ENCODE measurements at regions not wholly inside any gene's neighbourhood (a gene's known extent, or its start where the extent isn't known, plus 50 kb on each side); places are given as distances from the start of the nearest gene placed in this dataset.

- Histone ChIP-seq H3K36me3 (ENCODE audit: insufficient read depth) (no peaks in the 10 kb centered on the region), H3K4me1 (ENCODE audit: insufficient read depth) (no peaks in the 10 kb centered on the region), H3K27me3 (ENCODE audit: insufficient read depth) (no peaks in the 10 kb centered on the region), H2AFZ (no peak overlapping the region), H3K27ac (ENCODE audit: low read depth) (no peak overlapping the region), H3K4me2 (no peak overlapping the region), H3K79me2 (replicated peaks; ENCODE audit: insufficient read depth) (no peaks in the 10 kb centered on the region), H4K20me1 (replicated peaks; ENCODE audit: insufficient read depth) (no peaks in the 10 kb centered on the region), H3F3A (replicated peaks; ENCODE audit: low read depth) (no peaks in the 10 kb centered on the region), H3K9me2 (ENCODE audit: insufficient read depth) (0 out of 2 replicates have a peak, but pooled peaks cover 12% of the 10 kb centered on the region), H3K4me3 (no peak overlapping the region)
- Mint-ChIP-seq H3K9me3 (no peaks in the 10 kb centered on the region), H3K4me3 (no peak overlapping the region), H3K36me3 (ENCODE audit: low read depth) (no peaks in the 10 kb centered on the region), H3K27me3 (ENCODE audit: insufficient read depth, low read depth, poor library complexity) (no peaks in the 10 kb centered on the region), H3K27ac (no peak overlapping the region), H3K4me1 (no peaks in the 10 kb centered on the region)
- ATAC-seq (no peak), DNase-seq (ENCODE audit: low spot score) (no peak)
- TF ChIP-seq CREB1 (CRISPR knock-in tag; IDR thresholded peaks at IDR 0.05; ENCODE audit: low read depth) (no peak), ZNF331 (CRISPR knock-in tag; IDR thresholded peaks at IDR 0.05; ENCODE audit: low read depth) (no peak), EZH2 (IDR thresholded peaks at IDR 0.05; ENCODE audit: low read depth, unreplicated experiment) (no peak), ZNF114 (CRISPR knock-in tag; IDR thresholded peaks at IDR 0.05) (no peak), CTCF (conservative IDR thresholded peaks at IDR 0.05; ENCODE audit: low read depth in 2 of 2) (no peak), JUNB (IDR thresholded peaks at IDR 0.05; ENCODE audit: unreplicated experiment) (no peak), POLR2AphosphoS5 (IDR thresholded peaks at IDR 0.05; ENCODE audit: low read depth) (no peak)
Observed at GRCh38 chr3:25181096-25181495, 247.0 kb upstream of the RARB start.

DNA sequence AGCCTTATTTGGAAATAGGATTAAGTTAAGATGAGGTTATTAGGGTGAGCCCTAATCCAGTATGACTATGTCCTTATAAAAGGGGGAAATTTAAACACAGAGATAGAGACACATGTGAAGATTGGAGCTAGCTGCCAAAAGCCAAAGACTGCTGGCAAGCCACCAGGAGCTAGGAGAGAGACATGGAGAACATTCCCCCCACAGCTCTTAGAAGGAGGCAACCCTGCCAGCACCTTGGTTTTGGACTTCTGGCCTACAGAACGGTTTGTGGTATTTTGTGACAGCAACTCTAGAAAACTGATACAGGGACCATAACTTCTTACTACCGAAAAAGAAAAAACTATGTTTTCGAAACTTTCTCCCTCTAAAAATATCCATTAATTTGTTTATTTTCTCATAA lies 245.3 kb upstream of the RARB start:
- Mint-ChIP-seq H3K9me3 (no peaks in the 10 kb centered on the region; the same call in 2 of the 3 replicates), H3K36me3 (ENCODE audit: low read depth) (no peaks in the 10 kb centered on the region), H3K4me1 (no peaks in the 10 kb centered on the region; the same call in 2 of the 3 replicates), H3K27me3 (ENCODE audit: insufficient read depth, low read depth, poor library complexity) (no peaks in the 10 kb centered on the region), H3K27ac (no peak overlapping the region), H3K4me3 (no peak overlapping the region)
- no peaks in the 10 kb centered on the region for H3K79me2 ChIP-seq (replicated peaks; ENCODE audit: insufficient read depth)
- H3F3A ChIP-seq (replicated peaks; ENCODE audit: low read depth): no peaks in the 10 kb centered on the region
- ATAC-seq (no peak), DNase-seq (ENCODE audit: low spot score) (no peak)
- H3K4me3 ChIP-seq: no peak overlapping the region
- H3K4me1 ChIP-seq (ENCODE audit: insufficient read depth): no peaks in the 10 kb centered on the region
- no peaks in the 10 kb centered on the region for H3K27me3 ChIP-seq (ENCODE audit: insufficient read depth)
- 0 out of 2 replicates have a peak, but pooled peaks cover 12% of the 10 kb centered on the region for H3K9me2 ChIP-seq (ENCODE audit: insufficient read depth)
- H4K20me1 ChIP-seq (replicated peaks; ENCODE audit: insufficient read depth): no peaks in the 10 kb centered on the region
- TF ChIP-seq EZH2phosphoT487 (IDR thresholded peaks at IDR 0.05; ENCODE audit: unreplicated experiment) (no peak), CTCF (conservative IDR thresholded peaks at IDR 0.05; ENCODE audit: low read depth in 2 of 2) (no peak), NANOG (IDR thresholded peaks at IDR 0.05; ENCODE audit: borderline replicate concordance) (no peak), STAT1 (IDR thresholded peaks at IDR 0.05; ENCODE audit: unreplicated experiment) (no peak), ZNF114 (CRISPR knock-in tag; IDR thresholded peaks at IDR 0.05) (no peak)
- TF ChIP-seq, protein P1, sequence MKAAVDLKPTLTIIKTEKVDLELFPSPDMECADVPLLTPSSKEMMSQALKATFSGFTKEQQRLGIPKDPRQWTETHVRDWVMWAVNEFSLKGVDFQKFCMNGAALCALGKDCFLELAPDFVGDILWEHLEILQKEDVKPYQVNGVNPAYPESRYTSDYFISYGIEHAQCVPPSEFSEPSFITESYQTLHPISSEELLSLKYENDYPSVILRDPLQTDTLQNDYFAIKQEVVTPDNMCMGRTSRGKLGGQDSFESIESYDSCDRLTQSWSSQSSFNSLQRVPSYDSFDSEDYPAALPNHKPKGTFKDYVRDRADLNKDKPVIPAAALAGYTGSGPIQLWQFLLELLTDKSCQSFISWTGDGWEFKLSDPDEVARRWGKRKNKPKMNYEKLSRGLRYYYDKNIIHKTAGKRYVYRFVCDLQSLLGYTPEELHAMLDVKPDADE (IDR thresholded peaks at IDR 0.05): no peak
- no peaks in the 10 kb centered on the region for H3K36me3 ChIP-seq (ENCODE audit: insufficient read depth)
- no peak overlapping the region for H2AFZ ChIP-seq
- H3K4me2 ChIP-seq: no peak overlapping the region
- no peak overlapping the region for H3K27ac ChIP-seq (ENCODE audit: low read depth)
